Calu3 (cell line): ENCODE measurements at regions not wholly inside any gene's neighbourhood (a gene's known extent, or its start where the extent isn't known, plus 50 kb on each side); places are given as distances from the start of the nearest gene placed in this dataset.

Source experiments
- BruUV-seq: library from RNA; stranded (reverse); fragments of 400-500 nt; replicated peaks from 2 replicates; lab custom pipeline; 2021; lab: Mats Ljungman, UMichigan
- CTCF ChIA-PET: fragments of 300-600 bp; sonication (Branson Sonifier 250); formaldehyde crosslinking; loops from one replicate; lab custom pipeline; 2022; ENCODE audit warnings: antibody characterized with exemption; lab: Charles Lee
- DNase-seq: peaks from one replicate; pipeline ENCODE4 v3.0.0; 2022
- H3K27ac Mint-ChIP-seq: one replicate; pipeline ENCODE4 v1.8.0; 2022; ENCODE audit warnings: mixed read lengths; ENCODE audit not compliant: unreplicated experiment
- H3K27me3 Mint-ChIP-seq: one replicate; pipeline ENCODE4 v1.8.0; 2022; ENCODE audit warnings: mixed read lengths; ENCODE audit not compliant: unreplicated experiment
- H3K36me3 Mint-ChIP-seq: one replicate; pipeline ENCODE4 v1.8.0; 2022; ENCODE audit warnings: mild to moderate bottlenecking, moderate library complexity, mixed read lengths; ENCODE audit not compliant: insufficient read depth, unreplicated experiment
- H3K4me1 Mint-ChIP-seq: one replicate; pipeline ENCODE4 v1.8.0; 2022; ENCODE audit warnings: mild to moderate bottlenecking, low read depth, mixed read lengths; ENCODE audit not compliant: unreplicated experiment
- H3K4me3 Mint-ChIP-seq: one replicate; pipeline ENCODE4 v1.8.0; 2022; ENCODE audit warnings: mild to moderate bottlenecking, low read depth, moderate library complexity, mixed read lengths; ENCODE audit not compliant: unreplicated experiment
- H3K9me3 Mint-ChIP-seq: one replicate; pipeline ENCODE4 v1.8.0; 2022; ENCODE audit warnings: low read depth, mixed read lengths; ENCODE audit not compliant: unreplicated experiment
- CTCF ChIP-seq: fragments of 200-600 bp; IDR thresholded peaks from one replicate; pipeline ENCODE4 v1.8.0; 2022; ENCODE audit warnings: antibody characterized with exemption; ENCODE audit not compliant: unreplicated experiment
- intact Hi-C: fragments of 100-400 bp; cut with micrococcal nuclease; formaldehyde crosslinking; loops from one replicate; pipeline ENCODE4 v1.10.0; 2022; ENCODE audit not compliant: unreplicated experiment

DNA sequence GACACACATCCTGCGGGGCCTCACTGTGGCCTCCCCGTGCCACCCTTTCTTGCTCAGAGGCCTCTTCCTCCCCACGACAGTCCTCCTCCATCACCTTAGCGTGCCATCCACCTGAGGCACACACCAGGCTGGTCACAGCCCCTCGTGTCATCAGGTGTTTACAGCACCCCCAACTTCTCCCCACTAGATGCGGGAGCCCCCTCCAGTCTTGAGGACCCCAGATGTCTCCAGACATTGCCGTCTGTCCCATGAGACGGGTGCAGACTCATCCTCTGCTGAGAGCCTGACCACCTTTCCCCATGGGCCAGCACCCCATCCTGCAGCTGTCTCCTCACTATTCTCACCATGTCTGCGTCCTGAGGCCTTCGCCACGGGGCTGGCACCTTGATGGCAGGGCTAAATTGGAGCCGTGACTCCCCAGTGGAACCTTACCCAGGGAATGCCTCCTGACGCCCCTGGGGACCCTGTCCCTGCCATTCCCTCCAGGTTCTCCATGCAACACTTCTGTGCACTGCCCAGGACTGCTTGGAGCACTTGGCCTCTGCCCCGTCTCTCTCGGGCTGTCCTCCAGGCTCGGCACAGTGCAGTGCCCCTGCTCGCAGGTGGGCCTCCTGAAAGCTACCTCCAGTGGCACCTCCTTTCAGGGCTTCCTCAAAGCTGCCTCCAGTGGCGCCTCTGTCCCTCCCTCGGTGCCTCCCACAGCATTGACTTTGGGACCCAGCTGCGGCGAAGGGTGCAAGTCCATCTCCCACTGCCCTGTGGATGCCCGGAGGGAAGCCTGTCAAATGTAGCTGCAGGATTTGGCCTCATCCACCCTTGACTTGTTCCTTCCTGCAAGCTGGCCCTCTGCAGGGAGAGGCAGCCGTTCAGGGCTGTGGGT is 1386.8 kb downstream of the BRD1 start:
- Mint-ChIP-seq H3K4me3 (no peak overlapping the region), H3K9me3 (peaks cover 19% of the 10 kb centered on the region), H3K27ac (peak overlapping the region; percentile 48), H3K27me3 (no peaks in the 10 kb centered on the region), H3K36me3 (peaks cover 6% of the 10 kb centered on the region), H3K4me1 (no peaks in the 10 kb centered on the region)
- TF ChIP-seq CTCF = no peak
- intact Hi-C loops = no loop called here
- BruUV-seq = no TSS peak
- CTCF ChIA-PET = no interaction called here
- no peak for DNase-seq

DNA sequence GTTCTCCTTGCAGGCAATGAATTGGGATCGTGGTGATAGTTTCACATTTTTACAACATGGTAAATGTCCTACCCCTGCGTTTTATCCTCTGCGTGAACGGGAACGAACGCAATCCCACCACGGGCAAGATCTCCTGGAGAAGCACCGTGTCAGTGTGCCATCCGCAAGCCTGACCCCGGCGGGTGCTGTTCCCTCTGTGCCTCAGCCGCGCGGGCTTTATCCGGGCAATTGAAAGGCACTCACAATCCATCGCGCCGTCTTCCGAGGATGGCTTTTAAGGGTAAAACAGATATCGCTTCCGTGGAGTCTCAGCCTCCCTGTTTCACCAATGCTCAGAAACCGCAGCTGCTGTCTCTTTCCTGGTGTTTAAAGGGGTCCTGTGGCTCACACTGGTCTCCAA is 1387.5 kb downstream of the BRD1 start:
- H3K4me1 Mint-ChIP-seq = no peaks in the 10 kb centered on the region
- H3K9me3 Mint-ChIP-seq = peaks cover 23% of the 10 kb centered on the region
- H3K27ac Mint-ChIP-seq = no peak overlapping the region
- H3K36me3 Mint-ChIP-seq = peaks cover 6% of the 10 kb centered on the region
- BruUV-seq = no TSS peak
- no peak for TF ChIP-seq CTCF
- H3K4me3 Mint-ChIP-seq = no peak overlapping the region
- CTCF ChIA-PET = no interaction called here
- DNase-seq = no peak
- H3K27me3 Mint-ChIP-seq = no peaks in the 10 kb centered on the region
- intact Hi-C loops = no loop called here

DNA sequence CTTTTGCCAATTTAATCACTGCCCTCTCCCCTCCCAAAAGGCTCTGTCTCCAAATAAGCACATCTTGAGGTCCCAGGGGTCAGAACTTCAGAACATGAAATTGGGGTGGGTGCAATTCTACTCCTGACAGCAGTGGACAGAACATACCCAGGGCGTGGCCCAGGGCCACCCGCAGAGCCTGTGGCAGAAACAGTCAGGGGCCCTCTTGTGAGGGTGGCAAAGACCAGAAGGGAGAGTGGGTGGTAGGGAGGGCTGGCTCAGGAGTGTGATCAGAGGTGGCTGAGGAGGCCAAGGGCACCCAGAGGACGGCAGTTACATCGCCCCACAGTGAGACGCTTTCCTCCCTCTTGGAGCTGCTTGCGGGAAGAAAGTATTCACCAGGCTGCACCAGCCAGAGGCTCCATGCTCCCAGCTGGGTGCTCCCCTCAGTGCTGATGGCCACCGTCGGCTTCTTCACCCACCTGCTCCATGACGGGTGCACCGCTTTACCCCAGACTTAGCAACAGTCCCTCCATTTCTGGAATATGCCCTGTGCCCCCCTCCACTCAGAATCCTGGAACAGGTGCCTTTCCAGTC is 1388.0 kb downstream of the BRD1 start:
- Mint-ChIP-seq H3K27ac (no peak overlapping the region), H3K4me3 (no peak overlapping the region), H3K9me3 (peaks cover 23% of the 10 kb centered on the region), H3K27me3 (no peaks in the 10 kb centered on the region), H3K36me3 (peaks cover 6% of the 10 kb centered on the region), H3K4me1 (no peaks in the 10 kb centered on the region)
- DNase-seq = no peak
- no TSS peak for BruUV-seq
- CTCF ChIA-PET = no interaction called here
- TF ChIP-seq CTCF = no peak
- intact Hi-C loops = no loop called here

- Mint-ChIP-seq H3K27me3 (no peaks in the 10 kb centered on the region), H3K4me1 (no peaks in the 10 kb centered on the region), H3K27ac (no peak overlapping the region), H3K4me3 (no peak overlapping the region), H3K36me3 (peaks cover 6% of the 10 kb centered on the region), H3K9me3 (peaks cover 26% of the 10 kb centered on the region)
- DNase-seq = no peak
- BruUV-seq = no TSS peak
- CTCF ChIA-PET = no interaction called here
- intact Hi-C loops = no loop called here
- TF ChIP-seq CTCF = no peak
Observed at GRCh38 chr22:48438800-48439559, 1388.7 kb downstream of the BRD1 start.
